ENCODE measurements at regions not wholly inside any gene's neighbourhood (a gene's known extent, or its start where the extent isn't known, plus 50 kb on each side); places are given as distances from the start of the nearest gene placed in this dataset.

- no peak overlapping the region for H3K4me3 ChIP-seq (ENCODE audit: control insufficient read depth, low read depth, low read length)
- no peak for DNase-seq (ENCODE audit: low read depth)
- no peak for TF ChIP-seq CTCF (IDR thresholded peaks at IDR 0.05; ENCODE audit: control insufficient read depth, insufficient read depth, low read depth, low read length, missing control alignments)
These were observed 145.2 kb upstream of the ANKRD28 start for GRCh38 chr3:15942936-15943335.

- H3K4me3 ChIP-seq (ENCODE audit: control insufficient read depth, low read depth, low read length): no peak overlapping the region
- no peak for TF ChIP-seq CTCF (IDR thresholded peaks at IDR 0.05; ENCODE audit: control insufficient read depth, insufficient read depth, low read depth, low read length, missing control alignments)
- no peak for DNase-seq (ENCODE audit: low read depth)
These were observed 150.6 kb upstream of the ANKRD28 start for GRCh38 chr3:15948388-15948787.

- H3K4me3 ChIP-seq (ENCODE audit: control insufficient read depth, low read depth, low read length): no peak overlapping the region
- no peak for DNase-seq (ENCODE audit: low read depth)
- TF ChIP-seq CTCF (IDR thresholded peaks at IDR 0.05; ENCODE audit: control insufficient read depth, insufficient read depth, low read depth, low read length, missing control alignments): no peak
These were observed 154.9 kb upstream of the ANKRD28 start for GRCh38 chr3:15952543-15953175.

GRCh38 chr3:15953841-15954240 lies 156.1 kb upstream of the ANKRD28 start:
- no peak for TF ChIP-seq CTCF (IDR thresholded peaks at IDR 0.05; ENCODE audit: control insufficient read depth, insufficient read depth, low read depth, low read length, missing control alignments)
- no peak for DNase-seq (ENCODE audit: low read depth)
- no peak overlapping the region for H3K4me3 ChIP-seq (ENCODE audit: control insufficient read depth, low read depth, low read length)

- no peak for DNase-seq (ENCODE audit: low read depth)
- TF ChIP-seq CTCF (IDR thresholded peaks at IDR 0.05; ENCODE audit: control insufficient read depth, insufficient read depth, low read depth, low read length, missing control alignments): no peak
- no peak overlapping the region for H3K4me3 ChIP-seq (ENCODE audit: control insufficient read depth, low read depth, low read length)
These were observed 158.2 kb upstream of the ANKRD28 start for GRCh38 chr3:15955968-15956367.

GRCh38 chr3:15958692-15959433 lies 161.1 kb upstream of the ANKRD28 start:
- no peak for DNase-seq (ENCODE audit: low read depth)
- no peak for TF ChIP-seq CTCF (IDR thresholded peaks at IDR 0.05; ENCODE audit: control insufficient read depth, insufficient read depth, low read depth, low read length, missing control alignments)
- no peak overlapping the region for H3K4me3 ChIP-seq (ENCODE audit: control insufficient read depth, low read depth, low read length)

Data from AG09309 (cell line).